HCT116 (cell line): ENCODE measurements at regions not wholly inside any gene's neighbourhood (a gene's known extent, or its start where the extent isn't known, plus 50 kb on each side); places are given as distances from the start of the nearest gene placed in this dataset.

Experiments
- CEBPB ChIP-seq: IDR thresholded peaks from 2 replicates; pipeline ENCODE4 v1.6.1; 2012; ENCODE audit warnings: low read depth
- CTCF ChIP-seq, 3 experiments: fragments of 200-600 bp in 1 of 3; sonication (generic) in 1 of 3; IDR thresholded peaks in 2 of 3; conservative IDR thresholded peaks in 1 of 3; 2 replicates each; pipeline ENCODE4 v1.5.1; 2012 to 2017; ENCODE audit warnings: low read depth in 2 of 3, low read length in 2 of 3, antibody characterized with exemption in 1 of 3, borderline replicate concordance in 1 of 3, control low read depth in 1 of 3, mild to moderate bottlenecking in 1 of 3, mixed read lengths in 1 of 3, mixed run types in 1 of 3, moderate library complexity in 1 of 3; ENCODE audit not compliant: insufficient read depth in 1 of 3
- ELF1 ChIP-seq: IDR thresholded peaks from 2 replicates; pipeline ENCODE4 v1.6.1; 2012; ENCODE audit warnings: low read depth, borderline replicate concordance
- EZH2phosphoT487 ChIP-seq: fragments of 200-600 bp; IDR thresholded peaks from 2 replicates; pipeline ENCODE4 v1.6.1; 2018; ENCODE audit warnings: antibody characterized with exemption, borderline replicate concordance
- REST ChIP-seq: IDR thresholded peaks from 2 replicates; pipeline ENCODE4 v1.6.1; 2012; ENCODE audit warnings: low read depth
- SP1 ChIP-seq: IDR thresholded peaks from 2 replicates; pipeline ENCODE4 v1.6.1; 2012; ENCODE audit warnings: low read depth
- ZBTB33 ChIP-seq: IDR thresholded peaks from 2 replicates; pipeline ENCODE4 v1.6.1; 2011; ENCODE audit warnings: mild to moderate bottlenecking, low read length, moderate library complexity; ENCODE audit not compliant: insufficient replicate concordance; ENCODE audit errors: extremely low read depth
- ZFX ChIP-seq: fragments of 450-650 bp; IDR thresholded peaks from 2 replicates; pipeline ENCODE4 v1.6.1; 2017

- TF ChIP-seq REST (no peak), CEBPB (no peak), EZH2phosphoT487 (no peak), SP1 (no peak), ZBTB33 (no peak), CTCF (IDR thresholded peaks at IDR 0.05 in 2 of 3, conservative IDR thresholded peaks at IDR 0.05 in 1 of 3; ENCODE audit: borderline replicate concordance in 1 of 3, insufficient read depth in 1 of 3, low read depth in 2 of 3, low read length in 2 of 3) (no peak), ELF1 (no peak), ZFX (no peak)
These were observed 541.7 kb downstream of the KCNJ3 start (continued) for GRCh38 chr2:155240176-155240575.
